ENCODE measurements at regions not wholly inside any gene's neighbourhood (a gene's known extent, or its start where the extent isn't known, plus 50 kb on each side); places are given as distances from the start of the nearest gene placed in this dataset.

DNA sequence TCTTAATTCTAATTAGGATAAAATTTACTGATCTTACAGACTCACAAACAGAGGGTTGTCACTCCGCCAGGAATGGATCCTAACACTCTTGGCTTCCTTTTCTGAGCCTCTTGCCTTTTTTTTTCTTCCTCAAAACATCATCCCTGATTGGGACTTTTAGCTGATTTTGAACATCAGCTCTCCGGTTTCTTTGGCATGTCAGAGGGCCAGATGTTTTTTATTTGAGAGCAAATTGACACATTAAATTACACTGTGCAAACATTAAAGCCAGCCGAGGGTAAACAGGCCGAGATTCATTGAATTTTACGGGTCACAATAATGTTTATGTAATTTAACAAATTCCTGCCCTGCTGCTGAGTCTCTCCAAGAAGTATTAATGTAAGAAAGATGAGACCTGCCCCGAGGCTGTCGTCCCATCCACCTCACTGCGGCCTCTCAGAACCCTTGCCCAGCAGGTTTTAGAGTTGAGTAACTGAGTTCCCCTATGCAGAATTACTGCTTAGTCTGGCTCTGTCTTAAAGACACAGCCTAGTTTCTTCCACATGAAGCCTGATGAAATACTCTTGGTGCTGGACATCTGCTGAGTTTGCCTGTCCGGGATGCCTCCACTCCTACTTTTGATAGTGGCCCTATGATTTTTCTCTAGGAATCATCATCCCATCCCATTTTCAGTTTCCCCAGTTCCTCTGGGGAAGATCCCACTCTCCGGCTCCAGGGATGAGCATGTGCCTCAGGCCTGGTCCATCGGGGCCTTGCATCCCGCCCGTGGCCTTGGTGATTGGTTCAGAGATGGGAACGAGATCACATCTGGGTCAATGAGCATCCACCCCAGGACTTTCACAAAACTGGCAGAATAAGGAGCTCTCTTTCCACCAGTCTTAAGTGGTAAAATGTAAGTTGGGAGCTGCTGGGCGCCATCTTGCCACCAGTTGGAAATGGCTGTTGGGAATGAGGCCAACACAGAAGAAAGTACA, 226.6 kb upstream of the TLE3 start:
- Histone ChIP-seq H3K27me3 (ENCODE audit: control insufficient read depth in 2 of 2, insufficient read depth in 2 of 2, low read length in 2 of 2) (peaks cover 9 to 57% of the 10 kb centered on the region in 2 experiments), H3K4me1 (replicated peaks in 1 of 2; ENCODE audit: control insufficient read depth in 2 of 2, insufficient read depth in 2 of 2, low read length in 2 of 2) (no peaks in the 10 kb centered on the region), H3K9me1 (ENCODE audit: control insufficient read depth, insufficient read depth, low read length) (no peaks in the 10 kb centered on the region), H3K9me3 (replicated peaks; ENCODE audit: control insufficient read depth, insufficient read depth, low read depth, low read length) (no peaks in the 10 kb centered on the region), H3K27ac (ENCODE audit: extremely low read depth, low read depth, low read length) (no peak overlapping the region), H3K36me3 (ENCODE audit: control insufficient read depth, insufficient read depth, low read length) (no peaks in the 10 kb centered on the region), H2AFZ (ENCODE audit: low read depth, low read length) (no peak overlapping the region), H3K9ac (ENCODE audit: insufficient read depth in 1 of 2, low read depth in 2 of 2, low read length in 2 of 2) (no peak overlapping the region), H3K4me2 (ENCODE audit: insufficient read depth, low read length) (no peak overlapping the region), H3K79me2 (ENCODE audit: control insufficient read depth, insufficient read depth, low read length) (no peaks in the 10 kb centered on the region), H3K4me3 (no peak overlapping the region), H4K20me1 (replicated peaks; ENCODE audit: control insufficient read depth, insufficient read depth, low read length) (no peaks in the 10 kb centered on the region; the same call in 1 of the 2 replicates)
- TF ChIP-seq ETV6 (IDR thresholded peaks at IDR 0.05; ENCODE audit: borderline replicate concordance in 1 of 2, low read depth in 2 of 2, low read length in 1 of 2) (no peak), ETV6 (CRISPR knock-in tag; IDR thresholded peaks at IDR 0.05; ENCODE audit: borderline replicate concordance) (no peak), ZNF282 (CRISPR knock-in tag; IDR thresholded peaks at IDR 0.05) (no peak), IFI16 (CRISPR knock-in tag; IDR thresholded peaks at IDR 0.05) (no peak), MTA3 (IDR thresholded peaks at IDR 0.05; ENCODE audit: borderline replicate concordance) (no peak), CREB1 (IDR thresholded peaks at IDR 0.05) (no peak), CREB1 (CRISPR knock-in tag; IDR thresholded peaks at IDR 0.05) (no peak), SMARCE1 (IDR thresholded peaks at IDR 0.05) (no peak), ILK (tag; IDR thresholded peaks at IDR 0.05; ENCODE audit: borderline replicate concordance, low read depth) (no peak), LEF1 (IDR thresholded peaks at IDR 0.05) (no peak), POLR2H (tag; IDR thresholded peaks at IDR 0.05; ENCODE audit: low read depth) (no peak), CTBP1 (IDR thresholded peaks at IDR 0.05; ENCODE audit: borderline replicate concordance) (no peak), ETV5 (CRISPR knock-in tag; IDR thresholded peaks at IDR 0.05; ENCODE audit: low read depth) (no peak)
- TF ChIP-seq, protein P1, sequence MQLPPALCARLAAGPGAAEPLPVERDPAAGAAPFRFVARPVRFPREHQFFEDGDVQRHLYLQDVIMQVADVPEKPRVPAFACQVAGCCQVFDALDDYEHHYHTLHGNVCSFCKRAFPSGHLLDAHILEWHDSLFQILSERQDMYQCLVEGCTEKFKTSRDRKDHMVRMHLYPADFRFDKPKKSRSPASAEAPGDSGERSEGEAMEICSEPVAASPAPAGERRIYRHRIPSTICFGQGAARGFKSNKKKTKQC (CRISPR knock-in tag; IDR thresholded peaks at IDR 0.05) = no peak
- TF ChIP-seq, protein P2, sequence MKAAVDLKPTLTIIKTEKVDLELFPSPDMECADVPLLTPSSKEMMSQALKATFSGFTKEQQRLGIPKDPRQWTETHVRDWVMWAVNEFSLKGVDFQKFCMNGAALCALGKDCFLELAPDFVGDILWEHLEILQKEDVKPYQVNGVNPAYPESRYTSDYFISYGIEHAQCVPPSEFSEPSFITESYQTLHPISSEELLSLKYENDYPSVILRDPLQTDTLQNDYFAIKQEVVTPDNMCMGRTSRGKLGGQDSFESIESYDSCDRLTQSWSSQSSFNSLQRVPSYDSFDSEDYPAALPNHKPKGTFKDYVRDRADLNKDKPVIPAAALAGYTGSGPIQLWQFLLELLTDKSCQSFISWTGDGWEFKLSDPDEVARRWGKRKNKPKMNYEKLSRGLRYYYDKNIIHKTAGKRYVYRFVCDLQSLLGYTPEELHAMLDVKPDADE (conservative IDR thresholded peaks at IDR 0.05; ENCODE audit: control insufficient read depth, low read depth, low read length) = no peak
- TF ChIP-seq, protein P3, sequence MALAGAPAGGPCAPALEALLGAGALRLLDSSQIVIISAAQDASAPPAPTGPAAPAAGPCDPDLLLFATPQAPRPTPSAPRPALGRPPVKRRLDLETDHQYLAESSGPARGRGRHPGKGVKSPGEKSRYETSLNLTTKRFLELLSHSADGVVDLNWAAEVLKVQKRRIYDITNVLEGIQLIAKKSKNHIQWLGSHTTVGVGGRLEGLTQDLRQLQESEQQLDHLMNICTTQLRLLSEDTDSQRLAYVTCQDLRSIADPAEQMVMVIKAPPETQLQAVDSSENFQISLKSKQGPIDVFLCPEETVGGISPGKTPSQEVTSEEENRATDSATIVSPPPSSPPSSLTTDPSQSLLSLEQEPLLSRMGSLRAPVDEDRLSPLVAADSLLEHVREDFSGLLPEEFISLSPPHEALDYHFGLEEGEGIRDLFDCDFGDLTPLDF (CRISPR knock-in tag; IDR thresholded peaks at IDR 0.05) = no peak
- WGBS (ENCODE audit: insufficient coverage, low coverage, missing lambda C conversion rate) = 5% methylated on average over 15 of the region's 15 CpGs
- ChIA-PET POLR2A (no interaction called here), CTCF (ENCODE audit: low intra/inter-chr PET ratio) (no interaction called here)
- in situ Hi-C loops (cut with MboI) (no loop called here), intact Hi-C loops (cut with micrococcal nuclease) (no loop called here)
- FAIRE-seq (no peak), DNase-seq (ENCODE audit: extremely low read depth in 1 of 4, low spot score in 3 of 4) (no peak), ATAC-seq (no peak)
- no TSS peak for BruUV-seq (replicated peaks)
